Breast epithelium (tissue), 3 donors: ENCODE measurements at regions not wholly inside any gene's neighbourhood (a gene's known extent, or its start where the extent isn't known, plus 50 kb on each side); places are given as distances from the start of the nearest gene placed in this dataset.

Experiments used
- CTCF ChIP-seq, 3 donors: fragments of 450-650 bp; IDR thresholded peaks; one replicate each; pipeline ENCODE4 v1.5.1; 2016 to 2017; ENCODE audit warnings: antibody characterized with exemption in 3 of 3, mild to moderate bottlenecking in 3 of 3, moderate library complexity in 3 of 3
- POLR2A ChIP-seq: fragments of 450-650 bp; IDR thresholded peaks from one replicate; pipeline ENCODE4 v1.6.1; 2016; ENCODE audit warnings: antibody characterized with exemption, mild to moderate bottlenecking, moderate library complexity

- no peak for TF ChIP-seq CTCF (IDR thresholded peaks at IDR 0.05)
- no peak for TF ChIP-seq POLR2A
Observed at GRCh38 chr7:138395763-138396162, 64.3 kb upstream of the TRIM24 start.
